Activated naive CD8-positive, alpha-beta T cell treated with anti-CD3 and anti-CD28 coated beads, Interleukin-2, amount 50 U/mL, for 24 hours (primary cell): ENCODE measurements at regions not wholly inside any gene's neighbourhood (a gene's known extent, or its start where the extent isn't known, plus 50 kb on each side); places are given as distances from the start of the nearest gene placed in this dataset.

ENCODE experiments used
- ATAC-seq: fragments of 150-1000 bp; cut with Tn5 transposase; one replicate; pipeline ENCODE4 v1.10.0; 2021
- DNase-seq: peaks from one replicate; pipeline ENCODE4 v3.0.0; 2021
- H3K27ac Mint-ChIP-seq: one replicate; pipeline ENCODE4 v1.8.0; 2021; ENCODE audit warnings: mild to moderate bottlenecking, mixed read lengths
- H3K27me3 Mint-ChIP-seq: one replicate; pipeline ENCODE4 v1.8.0; 2021; ENCODE audit warnings: mixed read lengths
- H3K36me3 Mint-ChIP-seq: one replicate; pipeline ENCODE4 v1.8.0; 2021; ENCODE audit warnings: low read depth, mixed read lengths
- H3K4me1 Mint-ChIP-seq: one replicate; pipeline ENCODE4 v1.8.0; 2021; ENCODE audit warnings: mixed read lengths
- H3K4me3 Mint-ChIP-seq: one replicate; pipeline ENCODE4 v1.8.0; 2021; ENCODE audit warnings: mild to moderate bottlenecking, moderate library complexity, mixed read lengths
- H3K9me3 Mint-ChIP-seq: one replicate; pipeline ENCODE4 v1.8.0; 2021; ENCODE audit warnings: mixed read lengths

GRCh38 chr5:125286271-125286670 lies 539.8 kb upstream of the ZNF608 start:
- Mint-ChIP-seq H3K9me3 (no peaks in the 10 kb centered on the region), H3K4me3 (no peak overlapping the region), H3K27ac (no peak overlapping the region), H3K27me3 (no peaks in the 10 kb centered on the region), H3K4me1 (no peaks in the 10 kb centered on the region), H3K36me3 (no peaks in the 10 kb centered on the region)
- ATAC-seq (no peak), DNase-seq (no peak)

GRCh38 chr5:125289606-125290005 lies 543.2 kb upstream of the ZNF608 start:
- no peaks in the 10 kb centered on the region for H3K27me3 Mint-ChIP-seq
- no peaks in the 10 kb centered on the region for H3K36me3 Mint-ChIP-seq
- no peaks in the 10 kb centered on the region for H3K9me3 Mint-ChIP-seq
- ATAC-seq (no peak), DNase-seq (no peak)
- no peak overlapping the region for H3K27ac Mint-ChIP-seq
- H3K4me1 Mint-ChIP-seq, result peaks cover 2% of the 10 kb centered on the region
- no peak overlapping the region for H3K4me3 Mint-ChIP-seq

- Mint-ChIP-seq H3K27ac (no peak overlapping the region), H3K4me1 (peaks cover 2% of the 10 kb centered on the region), H3K36me3 (no peaks in the 10 kb centered on the region), H3K9me3 (no peaks in the 10 kb centered on the region), H3K4me3 (no peak overlapping the region), H3K27me3 (no peaks in the 10 kb centered on the region)
- DNase-seq, result no peak
- no peak for ATAC-seq
Observed at GRCh38 chr5:125290935-125291334, 544.5 kb upstream of the ZNF608 start.

- ATAC-seq, result no peak
- no peaks in the 10 kb centered on the region for H3K36me3 Mint-ChIP-seq
Observed at GRCh38 chr5:125291447-125291846, 545.0 kb upstream of the ZNF608 start.

GRCh38 chr5:125293223-125293622 lies 546.8 kb upstream of the ZNF608 start:
- H3K27ac Mint-ChIP-seq, result no peak overlapping the region
- no peaks in the 10 kb centered on the region for H3K36me3 Mint-ChIP-seq
- ATAC-seq, result no peak
- DNase-seq, result no peak
- no peaks in the 10 kb centered on the region for H3K9me3 Mint-ChIP-seq
- H3K4me3 Mint-ChIP-seq, result no peak overlapping the region
- H3K27me3 Mint-ChIP-seq, result no peaks in the 10 kb centered on the region
- H3K4me1 Mint-ChIP-seq, result peaks cover 2% of the 10 kb centered on the region

More at GRCh38 chr5:125291447-125291846, 545.0 kb upstream of the ZNF608 start:
- H3K4me1 Mint-ChIP-seq, result peaks cover 2% of the 10 kb centered on the region
- H3K9me3 Mint-ChIP-seq, result no peaks in the 10 kb centered on the region
- no peak overlapping the region for H3K4me3 Mint-ChIP-seq
- no peak for DNase-seq
- H3K27ac Mint-ChIP-seq, result no peak overlapping the region
- H3K27me3 Mint-ChIP-seq, result no peaks in the 10 kb centered on the region

- no peak for DNase-seq
- no peak overlapping the region for H3K4me3 Mint-ChIP-seq
- H3K27ac Mint-ChIP-seq, result no peak overlapping the region
- H3K9me3 Mint-ChIP-seq, result no peaks in the 10 kb centered on the region
- no peaks in the 10 kb centered on the region for H3K36me3 Mint-ChIP-seq
- H3K4me1 Mint-ChIP-seq, result peaks cover 2% of the 10 kb centered on the region
- no peaks in the 10 kb centered on the region for H3K27me3 Mint-ChIP-seq
- ATAC-seq, result no peak
Observed at GRCh38 chr5:125293726-125294125, 547.3 kb upstream of the ZNF608 start.

- H3K27ac Mint-ChIP-seq, result no peak overlapping the region
- H3K36me3 Mint-ChIP-seq, result no peaks in the 10 kb centered on the region
- no peak for DNase-seq
- peaks cover 2% of the 10 kb centered on the region for H3K4me1 Mint-ChIP-seq
- H3K4me3 Mint-ChIP-seq, result no peak overlapping the region
- H3K27me3 Mint-ChIP-seq, result no peaks in the 10 kb centered on the region
- ATAC-seq, result no peak
- no peaks in the 10 kb centered on the region for H3K9me3 Mint-ChIP-seq
Observed at GRCh38 chr5:125294844-125295243, 548.4 kb upstream of the ZNF608 start.

- peaks cover 2% of the 10 kb centered on the region for H3K4me1 Mint-ChIP-seq
- no peak overlapping the region for H3K4me3 Mint-ChIP-seq
- no peaks in the 10 kb centered on the region for H3K27me3 Mint-ChIP-seq
- DNase-seq, result no peak
- no peak for ATAC-seq
- H3K27ac Mint-ChIP-seq, result no peak overlapping the region
- no peaks in the 10 kb centered on the region for H3K9me3 Mint-ChIP-seq
- no peaks in the 10 kb centered on the region for H3K36me3 Mint-ChIP-seq
Observed at GRCh38 chr5:125295405-125295872, 549.0 kb upstream of the ZNF608 start.

GRCh38 chr5:125298258-125298657 lies 551.8 kb upstream of the ZNF608 start:
- ATAC-seq (no peak), DNase-seq (no peak)
- H3K36me3 Mint-ChIP-seq, result no peaks in the 10 kb centered on the region
- H3K4me3 Mint-ChIP-seq, result no peak overlapping the region
- no peaks in the 10 kb centered on the region for H3K9me3 Mint-ChIP-seq
- no peaks in the 10 kb centered on the region for H3K27me3 Mint-ChIP-seq
- H3K27ac Mint-ChIP-seq, result no peak overlapping the region
- no peaks in the 10 kb centered on the region for H3K4me1 Mint-ChIP-seq

GRCh38 chr5:125298746-125299379 lies 552.4 kb upstream of the ZNF608 start:
- Mint-ChIP-seq H3K27ac (no peak overlapping the region), H3K27me3 (no peaks in the 10 kb centered on the region), H3K4me3 (no peak overlapping the region), H3K36me3 (no peaks in the 10 kb centered on the region), H3K4me1 (no peaks in the 10 kb centered on the region), H3K9me3 (no peaks in the 10 kb centered on the region)
- DNase-seq (no peak), ATAC-seq (no peak)

GRCh38 chr5:125301711-125302110 lies 555.3 kb upstream of the ZNF608 start:
- ATAC-seq (no peak), DNase-seq (no peak)
- Mint-ChIP-seq H3K36me3 (no peaks in the 10 kb centered on the region), H3K27me3 (no peaks in the 10 kb centered on the region), H3K4me1 (no peaks in the 10 kb centered on the region), H3K27ac (no peak overlapping the region), H3K4me3 (no peak overlapping the region), H3K9me3 (no peaks in the 10 kb centered on the region)

GRCh38 chr5:125302577-125302976 lies 556.1 kb upstream of the ZNF608 start:
- ATAC-seq, result no peak
- no peaks in the 10 kb centered on the region for H3K4me1 Mint-ChIP-seq
- H3K27me3 Mint-ChIP-seq, result no peaks in the 10 kb centered on the region
- no peak overlapping the region for H3K4me3 Mint-ChIP-seq
- DNase-seq, result no peak
- no peaks in the 10 kb centered on the region for H3K36me3 Mint-ChIP-seq
- no peak overlapping the region for H3K27ac Mint-ChIP-seq
- no peaks in the 10 kb centered on the region for H3K9me3 Mint-ChIP-seq

- DNase-seq (no peak), ATAC-seq (no peak)
- Mint-ChIP-seq H3K9me3 (peaks cover 7% of the 10 kb centered on the region), H3K4me1 (no peaks in the 10 kb centered on the region), H3K4me3 (no peak overlapping the region), H3K27me3 (no peaks in the 10 kb centered on the region), H3K36me3 (no peaks in the 10 kb centered on the region), H3K27ac (no peak overlapping the region)
Observed at GRCh38 chr5:125306741-125307140, 560.3 kb upstream of the ZNF608 start.

GRCh38 chr5:125310749-125311148 lies 564.3 kb upstream of the ZNF608 start:
- DNase-seq, result no peak
- Mint-ChIP-seq H3K4me1 (no peaks in the 10 kb centered on the region), H3K9me3 (peaks cover 7% of the 10 kb centered on the region), H3K4me3 (no peak overlapping the region), H3K27me3 (no peaks in the 10 kb centered on the region), H3K27ac (no peak overlapping the region), H3K36me3 (no peaks in the 10 kb centered on the region)
- ATAC-seq, result no peak

- Mint-ChIP-seq H3K9me3 (peaks cover 7% of the 10 kb centered on the region), H3K27me3 (no peaks in the 10 kb centered on the region), H3K4me1 (no peaks in the 10 kb centered on the region), H3K4me3 (no peak overlapping the region), H3K36me3 (no peaks in the 10 kb centered on the region), H3K27ac (no peak overlapping the region)
- ATAC-seq (no peak), DNase-seq (no peak)
Observed at GRCh38 chr5:125311743-125312142, 565.3 kb upstream of the ZNF608 start.

GRCh38 chr5:125313555-125313954 lies 567.1 kb upstream of the ZNF608 start:
- no peak for ATAC-seq
- H3K4me3 Mint-ChIP-seq, result no peak overlapping the region
- no peak for DNase-seq
- no peaks in the 10 kb centered on the region for H3K4me1 Mint-ChIP-seq
- peaks cover 2% of the 10 kb centered on the region for H3K9me3 Mint-ChIP-seq
- H3K27me3 Mint-ChIP-seq, result no peaks in the 10 kb centered on the region
- H3K36me3 Mint-ChIP-seq, result no peaks in the 10 kb centered on the region
- H3K27ac Mint-ChIP-seq, result no peak overlapping the region
